DND-41 (cell line): ENCODE measurements at regions not wholly inside any gene's neighbourhood (a gene's known extent, or its start where the extent isn't known, plus 50 kb on each side); places are given as distances from the start of the nearest gene placed in this dataset.

ENCODE experiments used
- ATAC-seq: fragments of 200-7000 bp; cut with Tn5 transposase; 3 replicates; pipeline ENCODE4 v1.9.1; 2021; ENCODE audit warnings: low read depth; ENCODE audit not compliant: insufficient read depth
- DNase-seq: peaks from one replicate; pipeline ENCODE4 v3.0.0-alpha.2; 2020
- H2AFZ ChIP-seq: 2 replicates; pipeline ENCODE4 v1.6.0; 2012; ENCODE audit warnings: low read depth, low read length
- H3K27ac ChIP-seq: 2 replicates; pipeline ENCODE4 v1.5.1; 2012; ENCODE audit warnings: low read length, inconsistent platforms
- H3K27me3 ChIP-seq: fragments of 200-600 bp; sonication (generic); 2 replicates; pipeline ENCODE4 v1.6.0; 2012; ENCODE audit warnings: low read length, mild to moderate bottlenecking, inconsistent platforms; ENCODE audit not compliant: insufficient read depth, poor library complexity
- H3K36me3 ChIP-seq: 2 replicates; pipeline ENCODE4 v1.5.1; 2012; ENCODE audit warnings: low read length, inconsistent platforms; ENCODE audit not compliant: insufficient read depth
- H3K4me1 ChIP-seq: 2 replicates; pipeline ENCODE4 v1.5.1; 2012; ENCODE audit warnings: mild to moderate bottlenecking, low read length; ENCODE audit not compliant: insufficient read depth
- H3K4me2 ChIP-seq: 2 replicates; pipeline ENCODE4 v1.6.0; 2012; ENCODE audit warnings: mild to moderate bottlenecking, moderate library complexity, low read length, inconsistent platforms; ENCODE audit not compliant: insufficient read depth
- H3K4me3 ChIP-seq, 2 experiments: fragments of 200-600 bp in 1 of 2; shearing (Covaris generic) in 1 of 2; 2 replicates each; pipeline ENCODE4 v1.5.1; 2012 to 2016; ENCODE audit warnings: inconsistent platforms in 2 of 2, low read length in 2 of 2, mild to moderate bottlenecking in 2 of 2, low read depth in 1 of 2, moderate library complexity in 1 of 2
- H3K79me2 ChIP-seq: 2 replicates; pipeline ENCODE4 v1.6.0; 2012; ENCODE audit warnings: low read length, inconsistent platforms; ENCODE audit not compliant: insufficient read depth
- H3K9ac ChIP-seq: 2 replicates; pipeline ENCODE4 v1.6.0; 2012; ENCODE audit warnings: low read depth, mild to moderate bottlenecking, inconsistent platforms, low read length, moderate library complexity
- H3K9me3 ChIP-seq: 2 replicates; pipeline ENCODE4 v1.5.1; 2012; ENCODE audit warnings: low read length, moderate library complexity, mild to moderate bottlenecking, inconsistent platforms; ENCODE audit not compliant: insufficient read depth, severe bottlenecking
- H4K20me1 ChIP-seq: 2 replicates; pipeline ENCODE4 v1.6.0; 2012; ENCODE audit warnings: low read length; ENCODE audit not compliant: insufficient read depth
- CTCF ChIP-seq: IDR thresholded peaks from 2 replicates; pipeline ENCODE4 v1.5.1; 2012; ENCODE audit warnings: borderline replicate concordance, low read length, moderate library complexity, mild to moderate bottlenecking; ENCODE audit not compliant: poor library complexity, severe bottlenecking; ENCODE audit errors: extremely low read depth
- EZH2 ChIP-seq: IDR thresholded peaks from 3 replicates; pipeline ENCODE4 v1.6.1; 2012; ENCODE audit warnings: borderline replicate concordance, low read depth, mild to moderate bottlenecking, moderate library complexity, low read length, inconsistent platforms; ENCODE audit not compliant: severe bottlenecking

DNA sequence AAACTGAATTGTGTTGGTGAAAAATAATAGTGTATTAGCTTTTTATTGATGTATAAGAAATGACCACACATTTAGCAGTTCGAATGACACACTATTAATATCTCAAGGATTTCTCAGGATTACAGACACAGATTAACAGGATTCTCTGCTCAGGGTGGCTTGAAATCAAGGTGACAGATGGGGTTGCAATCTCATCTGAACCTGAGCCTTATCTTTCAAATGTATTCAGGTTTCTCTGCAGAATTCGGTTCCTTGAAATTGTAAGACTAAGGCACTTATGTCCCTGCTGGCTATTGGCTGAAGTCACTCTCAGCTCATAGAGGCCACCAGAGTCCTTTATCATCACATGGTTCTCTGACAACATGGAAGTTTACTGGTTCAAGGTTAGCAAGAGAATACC, 1780.1 kb downstream of the ARAP2 start:
- Histone ChIP-seq H3K79me2 (no peaks in the 10 kb centered on the region), H3K4me1 (no peaks in the 10 kb centered on the region), H3K9me3 (no peaks in the 10 kb centered on the region), H4K20me1 (no peaks in the 10 kb centered on the region), H3K4me2 (no peak overlapping the region), H3K27me3 (no peaks in the 10 kb centered on the region), H3K36me3 (no peaks in the 10 kb centered on the region), H3K27ac (no peak overlapping the region), H3K4me3 (no peak overlapping the region), H2AFZ (no peak overlapping the region), H3K9ac (no peak overlapping the region)
- DNase-seq (no peak), ATAC-seq (no peak)
- TF ChIP-seq EZH2: no peak
- TF ChIP-seq CTCF: no peak

- Histone ChIP-seq H3K27me3 (no peaks in the 10 kb centered on the region), H3K9ac (no peak overlapping the region), H3K79me2 (no peaks in the 10 kb centered on the region), H3K9me3 (no peaks in the 10 kb centered on the region), H2AFZ (no peak overlapping the region), H3K4me2 (no peak overlapping the region), H3K27ac (no peak overlapping the region), H3K4me1 (no peaks in the 10 kb centered on the region), H4K20me1 (no peaks in the 10 kb centered on the region), H3K36me3 (no peaks in the 10 kb centered on the region), H3K4me3 (no peak overlapping the region)
- TF ChIP-seq CTCF: no peak
- TF ChIP-seq EZH2: no peak
- DNase-seq (no peak), ATAC-seq (no peak)
Measured at GRCh38 chr4:34466411-34466810, 1777.9 kb downstream of the ARAP2 start.

GRCh38 chr4:34469516-34469915, 1774.8 kb downstream of the ARAP2 start:
- H3K36me3 ChIP-seq: no peaks in the 10 kb centered on the region
- ATAC-seq (no peak), DNase-seq (no peak)
- TF ChIP-seq CTCF (no peak), EZH2 (no peak)
- no peaks in the 10 kb centered on the region for H4K20me1 ChIP-seq
- H3K9ac ChIP-seq: no peak overlapping the region
- no peaks in the 10 kb centered on the region for H3K79me2 ChIP-seq
- no peaks in the 10 kb centered on the region for H3K4me1 ChIP-seq
- H2AFZ ChIP-seq: no peak overlapping the region
- no peaks in the 10 kb centered on the region for H3K9me3 ChIP-seq
- no peak overlapping the region for H3K4me2 ChIP-seq
- H3K27ac ChIP-seq: no peak overlapping the region
- no peak overlapping the region for H3K4me3 ChIP-seq
- H3K27me3 ChIP-seq: no peaks in the 10 kb centered on the region

GRCh38 chr4:34485252-34485651, 1759.1 kb downstream of the ARAP2 start:
- ATAC-seq (no peak), DNase-seq (no peak)
- no peaks in the 10 kb centered on the region for H3K36me3 ChIP-seq
- TF ChIP-seq EZH2 (no peak), CTCF (no peak)
- H3K27me3 ChIP-seq: no peaks in the 10 kb centered on the region
- no peak overlapping the region for H3K4me3 ChIP-seq
- no peak overlapping the region for H3K27ac ChIP-seq
- H4K20me1 ChIP-seq: no peaks in the 10 kb centered on the region
- H3K4me1 ChIP-seq: no peaks in the 10 kb centered on the region
- H2AFZ ChIP-seq: no peak overlapping the region
- H3K4me2 ChIP-seq: no peak overlapping the region
- no peaks in the 10 kb centered on the region for H3K79me2 ChIP-seq
- H3K9ac ChIP-seq: no peak overlapping the region
- H3K9me3 ChIP-seq: no peaks in the 10 kb centered on the region
